ENCODE measurements at regions not wholly inside any gene's neighbourhood (a gene's known extent, or its start where the extent isn't known, plus 50 kb on each side); places are given as distances from the start of the nearest gene placed in this dataset.
"Not testable (repeated sequence)": the region's sequence is repeated elsewhere in the genome, so short reads cannot be mapped to it uniquely, and the experiment has no call there.

DNA sequence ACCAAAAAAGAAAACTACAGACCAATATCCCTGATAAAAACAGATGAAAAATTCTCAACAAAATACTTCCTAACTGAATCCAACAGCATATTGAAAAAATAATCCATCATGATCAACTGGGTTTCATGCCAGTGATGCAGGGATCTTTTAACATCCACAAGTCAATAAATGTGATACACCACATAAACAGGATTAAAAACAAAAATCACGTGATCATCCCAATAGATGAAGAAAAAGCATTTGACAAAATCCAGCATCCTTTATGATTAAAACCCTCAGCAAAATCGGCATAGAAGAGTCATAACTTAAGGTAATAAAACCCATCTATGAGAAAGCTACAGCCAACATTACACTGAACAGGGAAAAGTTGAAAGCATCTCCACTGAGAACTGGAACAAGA lies 107.5 kb downstream of the DCLK3 start:
- DNase-seq (ENCODE audit: low read depth) = no peak

DNA sequence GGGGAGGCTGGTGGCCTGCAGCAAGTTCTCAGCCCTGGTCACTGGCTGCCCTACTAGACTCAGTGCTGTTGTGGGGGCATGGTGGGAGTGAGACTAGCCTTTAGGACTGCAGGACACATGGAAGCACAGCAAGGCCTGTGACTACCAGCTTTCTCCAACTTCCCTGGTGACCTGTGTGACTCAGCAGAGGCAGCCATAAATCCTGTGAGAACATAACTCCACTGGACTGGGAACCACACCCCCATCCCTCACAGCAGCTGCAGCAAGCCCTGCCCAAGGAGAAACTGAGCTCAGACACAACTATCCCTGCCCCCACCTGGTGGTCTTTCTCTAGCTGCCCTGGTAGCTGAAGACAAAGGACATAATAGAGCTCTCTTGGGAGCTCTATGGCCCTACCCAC lies 111.3 kb downstream of the DCLK3 start:
- peak; percentile 69 for DNase-seq (ENCODE audit: low read depth)

DNA sequence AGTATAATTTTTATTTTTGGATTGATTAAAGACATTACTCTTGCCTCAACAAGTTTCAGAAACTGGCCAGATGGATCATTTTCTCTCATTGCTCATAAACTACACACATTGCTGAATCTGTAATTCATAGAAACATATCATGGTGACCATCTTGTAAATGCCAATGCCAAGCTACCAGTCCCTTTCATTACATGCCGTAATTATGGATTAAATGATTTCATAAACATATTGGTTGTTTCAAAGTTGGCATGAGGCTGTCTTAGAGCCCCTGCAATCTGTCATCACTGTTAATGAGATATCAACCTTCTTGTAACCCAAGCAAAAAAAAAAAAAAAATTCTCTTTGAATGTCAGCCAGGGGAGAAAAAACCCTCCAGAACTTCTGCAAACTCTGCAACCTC lies 112.2 kb downstream of the DCLK3 start:
- DNase-seq (ENCODE audit: low read depth) = no peak

DNA sequence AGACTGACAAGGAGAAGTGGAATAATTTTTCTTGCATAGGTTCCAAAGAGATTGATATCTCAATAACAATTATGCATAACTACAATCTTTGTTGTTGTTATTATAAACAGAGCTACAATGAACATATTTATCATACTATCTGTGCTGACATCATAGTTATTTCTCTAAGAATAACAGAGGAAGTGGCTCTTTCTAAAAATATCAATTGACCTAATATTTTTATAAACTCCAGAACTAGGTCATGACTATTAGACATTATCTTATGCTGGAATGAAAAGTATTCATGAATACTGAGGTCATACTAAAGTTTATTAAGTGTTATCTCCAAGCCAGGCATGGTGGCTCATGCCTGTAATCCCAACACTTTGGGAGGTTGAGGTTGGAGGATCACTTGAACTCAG lies 114.1 kb downstream of the DCLK3 start:
- DNase-seq (ENCODE audit: low read depth) = peak; percentile 21

DNA sequence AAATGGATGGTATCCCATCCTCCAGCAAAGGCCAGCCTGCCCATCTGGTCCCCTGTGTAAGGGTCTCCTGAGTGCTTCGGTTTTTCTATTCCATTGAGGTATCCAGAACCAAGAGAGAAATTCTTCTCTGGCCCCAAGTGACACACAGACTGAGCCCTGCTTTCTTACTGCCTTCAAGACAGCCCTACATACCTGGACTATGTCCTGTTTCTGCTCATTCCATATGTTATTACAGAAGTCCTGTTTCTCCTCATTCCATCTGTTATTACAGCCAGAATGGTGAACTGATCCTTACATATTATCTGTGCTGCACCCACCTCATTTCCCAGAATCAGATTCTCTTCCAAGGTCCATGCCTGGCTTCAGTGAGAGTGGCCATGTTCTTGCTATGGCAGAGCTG lies 115.2 kb downstream of the DCLK3 start:
- no peak for DNase-seq (ENCODE audit: low read depth)

DNA sequence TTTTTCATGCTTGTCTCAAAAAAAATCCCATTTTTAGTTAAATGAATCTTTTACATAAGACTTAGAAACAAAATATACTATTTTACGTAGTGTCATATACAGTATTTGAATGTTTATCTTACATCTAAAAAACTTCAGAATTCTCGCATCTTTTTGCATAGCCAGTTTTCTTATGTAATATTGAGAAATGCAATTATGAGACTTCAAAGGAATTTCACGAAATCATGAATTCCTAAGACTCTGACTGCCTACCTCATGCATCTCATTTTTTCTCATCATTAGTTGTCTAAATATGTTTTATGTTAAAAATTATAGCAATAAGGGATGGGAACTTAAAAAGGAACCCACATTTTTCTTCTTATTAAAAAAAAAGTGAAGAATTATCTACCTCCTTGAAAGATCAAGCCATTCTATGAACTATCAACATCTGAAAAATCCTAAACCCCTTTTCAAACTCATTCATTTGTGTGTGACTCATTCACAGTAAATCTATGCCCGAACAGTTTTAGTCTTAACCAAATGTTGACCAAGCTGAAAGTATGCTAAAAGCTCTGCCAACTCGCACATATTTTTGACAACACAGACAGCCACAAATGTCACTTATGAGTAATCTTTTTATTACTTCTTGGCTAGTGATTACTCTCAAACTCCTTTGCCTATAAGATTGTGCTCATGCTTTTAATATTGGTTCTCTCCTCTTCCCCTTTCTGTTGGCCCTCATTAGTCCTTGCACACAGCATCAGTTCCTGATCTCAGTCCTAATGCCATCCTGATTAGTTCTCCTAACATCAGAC lies 115.9 kb downstream of the DCLK3 start:
- DNase-seq (ENCODE audit: low read depth) = peak; percentile 90

DNA sequence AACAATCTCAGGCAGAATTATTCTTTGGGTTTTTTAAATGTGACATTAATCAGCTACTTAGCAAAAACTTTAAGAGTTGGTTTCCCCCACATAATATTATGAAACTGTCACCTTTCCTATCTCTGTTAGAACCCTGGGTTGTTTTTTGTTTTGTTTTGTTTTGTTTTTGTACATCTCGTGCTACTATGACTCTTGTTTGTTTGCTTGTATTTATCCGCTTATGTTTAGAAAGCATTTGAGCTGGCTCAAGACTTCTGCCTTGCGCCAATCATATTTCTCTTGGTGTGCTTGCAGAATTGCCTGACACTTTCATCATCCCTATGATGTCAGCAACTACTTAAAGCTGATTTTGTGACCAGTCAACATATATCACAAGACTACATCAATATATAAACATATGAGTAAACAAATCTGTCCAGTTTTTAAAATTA lies 116.9 kb downstream of the DCLK3 start:
- no peak for DNase-seq (ENCODE audit: low read depth)

DNA sequence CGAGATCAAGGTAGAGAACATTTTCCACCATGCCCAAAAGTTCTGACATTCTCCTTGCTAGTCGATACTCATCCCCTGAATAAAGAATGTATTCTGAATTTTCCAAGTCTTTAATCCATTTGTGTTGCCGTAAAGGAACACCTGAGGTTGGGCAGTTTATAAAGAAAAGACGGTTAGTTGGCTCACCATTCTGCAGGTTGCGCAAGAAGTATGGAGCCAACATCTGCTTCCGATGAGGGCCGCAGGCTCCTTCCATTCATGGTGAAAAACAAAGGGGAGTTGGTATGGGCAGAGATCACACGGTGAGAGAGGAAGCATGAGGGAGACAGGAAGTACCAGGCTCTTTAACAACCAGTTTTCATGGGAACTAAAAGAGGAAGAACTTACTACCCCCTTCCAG lies 121.2 kb downstream of the DCLK3 start:
- DNase-seq (ENCODE audit: low read depth) = no peak

DNA sequence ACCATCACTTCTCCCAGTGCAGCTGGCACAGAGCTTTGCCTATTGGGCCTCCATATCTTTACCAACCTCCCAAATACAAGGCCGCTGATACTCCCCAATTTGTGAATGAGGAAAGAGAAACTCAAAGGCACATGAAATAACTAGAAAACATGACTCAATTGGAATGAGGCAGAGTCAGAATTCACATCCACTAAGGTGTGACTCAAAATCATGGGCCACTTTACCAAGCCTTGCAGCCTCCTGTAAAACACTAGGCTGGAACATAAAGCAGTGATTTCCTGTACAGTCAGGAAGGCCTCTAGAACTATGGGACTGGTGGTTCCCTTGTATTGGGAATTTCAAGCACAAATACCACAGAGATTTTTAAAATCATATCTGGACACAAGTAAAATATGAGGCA lies 128.6 kb downstream of the DCLK3 start:
- peak; percentile 23 for DNase-seq (ENCODE audit: low read depth)

DNA sequence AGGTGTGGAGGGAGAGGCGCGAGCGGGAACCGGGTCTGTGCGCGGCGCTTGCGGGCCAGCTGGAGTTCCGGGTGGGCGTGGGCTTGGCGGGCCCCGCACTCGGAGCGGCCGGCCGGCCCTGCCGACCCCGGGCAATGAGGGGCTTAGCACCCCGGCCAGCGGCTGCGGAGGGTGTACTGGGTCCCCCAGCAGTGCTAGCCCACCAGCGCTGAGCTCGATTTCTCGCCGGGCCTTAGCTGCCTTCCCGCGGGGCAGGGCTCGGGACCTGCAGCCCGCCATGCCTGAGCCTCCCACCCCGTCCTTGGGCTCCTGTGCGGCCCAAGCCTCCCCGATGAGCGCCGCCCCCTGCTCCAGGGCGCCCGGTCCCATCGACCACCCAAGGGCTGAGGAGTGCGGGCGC lies 130.5 kb downstream of the DCLK3 start:
- DNase-seq (ENCODE audit: low read depth) = not testable (repeated sequence)

DNA sequence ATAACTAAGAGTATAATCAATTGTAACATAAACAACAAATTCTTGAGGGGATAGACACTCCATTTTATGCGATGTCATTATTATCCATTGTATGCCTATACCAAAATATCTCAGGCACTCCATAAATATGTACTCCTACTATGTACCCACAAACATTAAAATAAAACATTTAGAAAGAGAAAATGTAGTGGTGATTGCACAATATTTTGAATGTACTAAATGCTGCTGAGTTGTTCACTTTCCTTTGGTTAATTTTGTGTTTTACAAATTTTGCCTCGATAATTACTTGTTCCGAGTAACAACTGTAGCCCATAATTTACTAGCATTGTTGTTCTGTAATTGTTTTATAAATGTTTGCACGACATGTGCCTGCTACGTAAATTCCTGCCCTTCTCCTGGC lies 131.3 kb downstream of the DCLK3 start:
- DNase-seq (ENCODE audit: low read depth) = no peak

DNA sequence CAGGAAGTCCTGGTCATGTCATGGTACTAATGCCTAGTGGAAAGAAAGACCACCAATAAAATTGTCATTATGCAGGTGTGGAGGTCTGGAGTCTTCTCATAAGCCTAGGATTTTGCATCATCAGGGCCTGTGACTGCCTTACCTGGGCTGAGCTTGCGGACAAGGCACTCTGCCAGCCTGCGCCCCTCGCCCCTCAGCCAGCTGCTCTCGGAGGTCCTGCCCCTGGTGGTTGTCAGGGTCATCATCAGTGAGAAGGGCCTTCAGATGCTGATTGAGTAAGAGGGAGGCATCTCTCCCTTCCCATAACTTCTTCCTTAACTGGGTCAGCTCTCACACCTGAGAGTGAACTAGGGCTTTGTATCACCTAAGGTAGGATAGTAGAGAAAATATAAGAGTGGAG lies 132.8 kb downstream of the DCLK3 start:
- DNase-seq (ENCODE audit: low read depth) = no peak

DNA sequence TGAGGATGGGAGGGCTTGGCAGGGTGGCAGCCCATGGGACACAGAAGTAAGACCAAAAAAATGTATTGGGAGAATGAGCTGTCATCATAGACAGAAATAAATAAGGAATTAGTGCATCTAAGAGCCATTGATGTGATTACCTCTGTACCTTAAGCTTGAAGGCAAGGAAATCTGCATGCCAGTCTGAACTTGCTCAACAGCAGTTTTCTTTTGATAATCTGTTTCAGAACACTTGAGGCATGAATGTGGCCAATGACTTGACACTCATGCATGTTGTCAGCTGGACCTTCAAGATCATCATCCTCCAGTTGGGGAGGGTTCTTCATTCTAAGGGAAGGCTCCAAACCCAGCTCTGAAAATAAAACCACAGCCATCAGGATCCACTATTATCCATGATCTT lies 148.5 kb downstream of the DCLK3 start:
- no peak for DNase-seq (ENCODE audit: low read depth)

DNA sequence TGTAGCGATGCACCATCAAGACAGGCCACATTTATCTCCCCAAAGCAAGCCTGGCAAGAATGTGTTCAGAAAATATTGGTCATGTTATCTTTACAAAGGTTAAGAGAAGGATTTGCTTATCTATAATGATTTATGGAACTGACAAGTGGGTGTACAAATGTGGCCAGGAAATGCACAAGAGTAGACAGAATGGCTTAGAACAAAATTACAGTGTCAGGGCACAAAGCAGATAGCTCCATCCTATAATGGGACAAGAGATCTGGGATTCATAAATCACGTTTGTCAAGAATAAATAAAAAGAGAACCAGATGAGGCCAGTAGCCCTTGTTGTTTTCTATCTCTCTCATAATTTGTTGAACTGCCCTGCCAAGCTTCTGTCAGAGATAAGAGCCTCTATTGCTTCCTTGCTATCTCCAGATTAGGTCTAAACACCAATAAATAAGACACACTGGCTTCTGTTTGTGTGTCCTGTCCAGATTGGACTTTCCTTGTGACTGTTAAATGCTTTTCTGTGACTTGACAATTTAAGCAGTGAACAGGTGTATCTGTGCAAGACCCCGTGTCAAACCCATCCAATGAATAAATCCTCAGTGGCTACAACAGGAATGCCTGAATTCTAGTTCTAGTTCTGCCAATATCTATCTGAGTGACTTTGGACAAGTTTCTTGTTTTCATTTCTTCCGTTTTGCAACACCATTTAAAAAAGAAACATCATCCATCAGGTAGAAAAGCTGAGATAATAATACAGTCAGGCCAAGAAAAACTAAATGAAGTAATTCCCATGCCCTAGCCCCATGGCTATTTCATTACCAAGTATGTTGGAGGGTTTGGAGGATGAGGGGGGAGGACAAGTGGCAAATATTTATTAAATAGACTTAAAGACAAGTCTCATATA lies 157.2 kb downstream of the DCLK3 start:
- DNase-seq (ENCODE audit: low read depth) = peak; percentile 25

DNA sequence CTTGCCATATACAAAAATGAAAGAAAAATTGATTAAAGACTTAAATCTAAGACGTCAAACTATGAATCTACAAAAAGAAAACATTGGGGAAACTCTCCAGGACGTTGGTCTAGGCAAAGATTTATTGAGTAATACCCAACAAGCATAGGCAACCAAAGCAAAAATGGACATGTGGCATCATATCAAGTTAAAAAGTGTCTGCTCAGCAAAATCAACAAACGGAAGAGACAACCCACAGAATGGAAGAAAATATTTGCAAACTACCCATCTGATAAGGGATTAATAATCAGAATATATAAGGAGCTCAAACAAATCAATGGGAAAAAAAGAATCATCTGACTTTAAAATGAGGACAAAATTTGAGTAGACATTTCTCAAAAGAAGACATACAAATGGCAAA lies 160.9 kb downstream of the DCLK3 start:
- DNase-seq (ENCODE audit: low read depth) = no peak

DNA sequence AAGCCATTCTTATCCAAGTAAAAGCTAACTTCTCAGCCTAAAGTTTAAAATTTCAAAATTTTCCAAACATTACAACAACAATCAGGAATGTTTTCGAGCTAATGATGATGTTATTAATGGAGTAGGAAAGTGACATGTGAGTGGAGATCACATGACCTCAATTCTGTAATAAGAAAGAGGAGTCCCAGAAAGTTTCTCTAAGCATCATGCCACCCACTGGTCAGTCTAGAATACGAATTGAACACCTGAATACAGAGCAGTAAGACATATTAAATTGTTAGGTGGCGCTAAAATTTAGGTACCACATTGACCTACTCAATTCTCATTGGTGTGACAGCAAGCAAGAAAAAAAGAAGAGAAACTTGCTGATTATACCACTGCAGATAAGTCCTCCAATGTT lies 163.9 kb downstream of the DCLK3 start:
- DNase-seq (ENCODE audit: low read depth) = no peak

Data from M059J (cell line).